ENCODE measurements at regions not wholly inside any gene's neighbourhood (a gene's known extent, or its start where the extent isn't known, plus 50 kb on each side); places are given as distances from the start of the nearest gene placed in this dataset.

- no peak for TF ChIP-seq CTCF (IDR thresholded peaks at IDR 0.05)
- no peak for DNase-seq (ENCODE audit: low spot score)
- no peak for ATAC-seq (ENCODE audit: low FRiP score)
Observed at GRCh38 chr2:144830543-144830942, 310.6 kb upstream of the ZEB2 start.

- no peak for DNase-seq (ENCODE audit: low spot score)
- TF ChIP-seq CTCF (IDR thresholded peaks at IDR 0.05), result no peak
- no peak for ATAC-seq (ENCODE audit: low FRiP score)
Observed at GRCh38 chr2:144827404-144827803, 307.5 kb upstream of the ZEB2 start.

- TF ChIP-seq CTCF (IDR thresholded peaks at IDR 0.05), result no peak
- no peak for DNase-seq (ENCODE audit: low spot score)
- no peak for ATAC-seq (ENCODE audit: low FRiP score)
Observed at GRCh38 chr2:144826105-144826504, 306.2 kb upstream of the ZEB2 start.

GRCh38 chr2:144825331-144826020 is 305.6 kb upstream of the ZEB2 start:
- TF ChIP-seq CTCF (IDR thresholded peaks at IDR 0.05), result no peak
- DNase-seq (ENCODE audit: low spot score), result no peak
- no peak for ATAC-seq (ENCODE audit: low FRiP score)

- DNase-seq (ENCODE audit: low spot score) (no peak), ATAC-seq (ENCODE audit: low FRiP score) (no peak)
- no peak for TF ChIP-seq CTCF (IDR thresholded peaks at IDR 0.05)
Observed at GRCh38 chr2:144824306-144825080, 304.6 kb upstream of the ZEB2 start.

- DNase-seq (ENCODE audit: low spot score) (no peak), ATAC-seq (ENCODE audit: low FRiP score) (no peak)
- TF ChIP-seq CTCF (IDR thresholded peaks at IDR 0.05), result no peak
Observed at GRCh38 chr2:144822966-144823365, 303.0 kb upstream of the ZEB2 start.

GRCh38 chr2:144812288-144812687 is 292.4 kb upstream of the ZEB2 start:
- TF ChIP-seq CTCF (IDR thresholded peaks at IDR 0.05), result no peak
- no peak for ATAC-seq (ENCODE audit: low FRiP score)
- DNase-seq (ENCODE audit: low spot score), result no peak

Data from omental fat pad (tissue), 3 donors.